Osteoblast (primary cell): ENCODE measurements at regions not wholly inside any gene's neighbourhood (a gene's known extent, or its start where the extent isn't known, plus 50 kb on each side); places are given as distances from the start of the nearest gene placed in this dataset.

Source experiments
- DNase-seq: peaks from one replicate; pipeline ENCODE4 v3.0.0; 2011; ENCODE audit warnings: low spot score, mixed read lengths; ENCODE audit not compliant: insufficient read length; ENCODE audit errors: missing footprints
- H2AFZ ChIP-seq: 2 replicates; pipeline ENCODE4 v1.6.0; 2011; ENCODE audit warnings: mild to moderate bottlenecking, low read length
- H3K27ac ChIP-seq: 2 replicates; pipeline ENCODE4 v1.5.1; 2011; ENCODE audit warnings: mild to moderate bottlenecking, low read depth, low read length, moderate library complexity
- H3K27me3 ChIP-seq: 2 replicates; pipeline ENCODE4 v1.6.0; 2012; ENCODE audit warnings: mild to moderate bottlenecking, control low read depth, inconsistent platforms, low read length, moderate library complexity; ENCODE audit not compliant: insufficient read depth
- H3K36me3 ChIP-seq: 2 replicates; pipeline ENCODE4 v1.5.1; 2011; ENCODE audit warnings: mild to moderate bottlenecking, low read length, control low read depth, moderate library complexity; ENCODE audit not compliant: insufficient read depth
- H3K4me1 ChIP-seq: 2 replicates; pipeline ENCODE4 v1.5.1; 2011; ENCODE audit warnings: mild to moderate bottlenecking, low read length, control low read depth, moderate library complexity; ENCODE audit not compliant: insufficient read depth
- H3K4me2 ChIP-seq: 2 replicates; pipeline ENCODE4 v1.6.0; 2011; ENCODE audit warnings: mild to moderate bottlenecking, low read length; ENCODE audit not compliant: insufficient read depth
- H3K4me3 ChIP-seq: fragments of 200-600 bp; sonication (generic); 3 replicates; pipeline ENCODE4 v1.5.1; 2012; ENCODE audit warnings: mild to moderate bottlenecking, low read length, inconsistent platforms; ENCODE audit not compliant: insufficient read depth
- H3K79me2 ChIP-seq: 2 replicates; pipeline ENCODE4 v1.6.0; 2012; ENCODE audit warnings: mild to moderate bottlenecking, low read length, control low read depth, inconsistent platforms; ENCODE audit not compliant: insufficient read depth
- H3K9me3 ChIP-seq: 2 replicates; pipeline ENCODE4 v1.5.1; 2011; ENCODE audit warnings: low read depth, low read length, control low read depth
- H4K20me1 ChIP-seq: 2 replicates; pipeline ENCODE4 v1.6.0; 2012; ENCODE audit warnings: mild to moderate bottlenecking, low read length, control low read depth; ENCODE audit not compliant: insufficient read depth
- TF ChIP-seq, protein P1 (sequence below): IDR thresholded peaks from 2 replicates; pipeline ENCODE4 v1.5.1; 2011; ENCODE audit warnings: mild to moderate bottlenecking, low read depth, low read length, moderate library complexity; ENCODE audit errors: extremely low read depth

DNA sequence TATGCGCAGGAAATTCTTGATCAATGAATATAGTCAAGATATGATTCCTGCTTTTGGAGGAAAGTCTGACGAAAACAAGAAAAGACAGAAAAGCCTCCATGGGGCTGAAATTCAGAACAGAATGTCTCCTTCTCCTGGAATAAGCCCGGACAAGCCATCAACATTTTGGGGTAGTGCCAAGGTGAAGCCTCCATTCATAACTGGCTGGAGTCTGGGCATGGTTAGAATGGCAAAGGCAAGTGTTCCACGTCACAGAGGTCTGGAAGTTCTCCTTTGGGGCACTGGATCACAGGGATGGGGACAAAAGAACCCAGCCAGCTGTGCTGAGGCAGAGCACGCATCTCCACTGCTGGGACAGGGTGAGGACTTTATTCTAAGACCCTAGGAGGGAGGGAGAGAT, 505.7 kb downstream of the CMPK2 start:
- Histone ChIP-seq H3K4me1 (no peaks in the 10 kb centered on the region), H3K27me3 (no peaks in the 10 kb centered on the region), H3K9me3 (peaks cover 2% of the 10 kb centered on the region), H3K79me2 (no peaks in the 10 kb centered on the region), H3K36me3 (no peaks in the 10 kb centered on the region), H2AFZ (no peak overlapping the region), H3K4me2 (no peak overlapping the region), H4K20me1 (no peaks in the 10 kb centered on the region), H3K4me3 (no peak overlapping the region), H3K27ac (no peak overlapping the region)
- DNase-seq = no peak
- TF ChIP-seq, protein P1, sequence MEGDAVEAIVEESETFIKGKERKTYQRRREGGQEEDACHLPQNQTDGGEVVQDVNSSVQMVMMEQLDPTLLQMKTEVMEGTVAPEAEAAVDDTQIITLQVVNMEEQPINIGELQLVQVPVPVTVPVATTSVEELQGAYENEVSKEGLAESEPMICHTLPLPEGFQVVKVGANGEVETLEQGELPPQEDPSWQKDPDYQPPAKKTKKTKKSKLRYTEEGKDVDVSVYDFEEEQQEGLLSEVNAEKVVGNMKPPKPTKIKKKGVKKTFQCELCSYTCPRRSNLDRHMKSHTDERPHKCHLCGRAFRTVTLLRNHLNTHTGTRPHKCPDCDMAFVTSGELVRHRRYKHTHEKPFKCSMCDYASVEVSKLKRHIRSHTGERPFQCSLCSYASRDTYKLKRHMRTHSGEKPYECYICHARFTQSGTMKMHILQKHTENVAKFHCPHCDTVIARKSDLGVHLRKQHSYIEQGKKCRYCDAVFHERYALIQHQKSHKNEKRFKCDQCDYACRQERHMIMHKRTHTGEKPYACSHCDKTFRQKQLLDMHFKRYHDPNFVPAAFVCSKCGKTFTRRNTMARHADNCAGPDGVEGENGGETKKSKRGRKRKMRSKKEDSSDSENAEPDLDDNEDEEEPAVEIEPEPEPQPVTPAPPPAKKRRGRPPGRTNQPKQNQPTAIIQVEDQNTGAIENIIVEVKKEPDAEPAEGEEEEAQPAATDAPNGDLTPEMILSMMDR = no peak

DNA sequence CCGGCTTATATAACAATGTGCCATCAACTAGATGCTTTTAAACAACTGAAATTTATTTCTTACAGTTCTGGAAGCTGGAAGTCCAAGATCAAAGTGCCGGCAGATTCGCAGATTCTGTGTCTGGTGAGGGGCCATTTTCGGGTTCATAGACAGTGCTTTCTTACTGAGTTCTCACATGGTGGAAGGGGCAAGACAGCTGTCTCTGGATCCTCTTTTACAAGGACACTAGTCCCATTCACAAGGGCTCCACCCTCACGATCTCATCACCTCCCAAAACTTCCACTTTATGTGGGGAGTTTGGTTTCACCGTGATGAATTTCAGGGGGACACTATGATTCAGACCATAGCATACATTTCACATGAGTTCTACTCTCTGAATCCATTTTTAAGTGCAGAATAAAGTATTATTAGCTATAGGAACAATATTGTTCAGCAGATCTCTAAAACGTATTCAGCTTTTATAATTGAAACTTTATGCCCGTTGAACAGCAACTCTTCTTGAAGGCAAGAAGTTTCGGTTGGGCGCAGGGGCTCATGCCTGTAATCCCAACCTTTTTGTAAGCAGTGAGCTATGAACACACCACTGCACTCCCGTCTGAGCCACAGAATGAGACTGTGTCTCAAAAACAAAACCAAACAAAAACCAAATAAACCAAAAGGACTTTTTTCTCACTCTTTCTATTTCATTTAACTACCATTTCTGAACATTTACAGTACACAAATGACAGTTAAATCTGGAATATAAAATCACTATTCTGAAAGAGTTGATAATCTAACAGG, 502.8 kb downstream of the CMPK2 start:
- Histone ChIP-seq H3K9me3 (peaks cover 4% of the 10 kb centered on the region), H3K4me2 (no peak overlapping the region), H2AFZ (no peak overlapping the region), H3K27me3 (no peaks in the 10 kb centered on the region), H3K4me1 (no peaks in the 10 kb centered on the region), H4K20me1 (no peaks in the 10 kb centered on the region), H3K27ac (no peak overlapping the region), H3K79me2 (no peaks in the 10 kb centered on the region), H3K4me3 (no peak overlapping the region), H3K36me3 (no peaks in the 10 kb centered on the region)
- DNase-seq = no peak
- TF ChIP-seq, protein P1 = no peak

GRCh38 chr2:6368281-6368680, 497.4 kb downstream of the CMPK2 start:
- Histone ChIP-seq H3K79me2 (no peaks in the 10 kb centered on the region), H4K20me1 (no peaks in the 10 kb centered on the region), H3K27me3 (no peaks in the 10 kb centered on the region), H3K27ac (no peak overlapping the region), H3K4me1 (no peaks in the 10 kb centered on the region), H3K36me3 (no peaks in the 10 kb centered on the region), H3K9me3 (peaks cover 4% of the 10 kb centered on the region), H3K4me3 (no peak overlapping the region), H3K4me2 (no peak overlapping the region), H2AFZ (no peak overlapping the region)
- DNase-seq = no peak
- TF ChIP-seq, protein P1 = no peak

DNA sequence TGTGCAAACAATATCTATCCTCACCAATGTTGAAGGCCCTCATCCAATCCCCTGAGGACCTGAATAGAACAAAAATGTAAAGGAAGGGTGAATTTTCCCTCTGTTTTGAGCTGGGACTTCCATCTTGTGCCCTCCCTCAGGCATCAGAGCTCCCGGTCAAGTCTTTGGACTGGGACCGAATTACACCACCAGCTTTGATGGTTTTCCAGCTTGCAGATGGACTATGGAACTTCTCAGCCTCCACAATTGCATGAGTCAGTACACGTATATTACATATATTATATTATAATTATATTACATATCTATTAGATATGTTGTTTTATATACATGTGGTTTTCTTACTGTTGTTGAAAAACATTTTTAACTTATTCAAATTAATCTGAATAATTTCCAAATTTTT, 496.4 kb downstream of the CMPK2 start:
- Histone ChIP-seq H3K4me3 (no peak overlapping the region), H3K4me2 (no peak overlapping the region), H3K4me1 (no peaks in the 10 kb centered on the region), H3K27me3 (no peaks in the 10 kb centered on the region), H4K20me1 (no peaks in the 10 kb centered on the region), H3K36me3 (no peaks in the 10 kb centered on the region), H3K79me2 (no peaks in the 10 kb centered on the region), H2AFZ (no peak overlapping the region), H3K27ac (no peak overlapping the region), H3K9me3 (peaks cover 2% of the 10 kb centered on the region)
- TF ChIP-seq, protein P1 = no peak
- no peak for DNase-seq
